Right lobe of liver (tissue), 4 donors: ENCODE measurements at regions not wholly inside any gene's neighbourhood (a gene's known extent, or its start where the extent isn't known, plus 50 kb on each side); places are given as distances from the start of the nearest gene placed in this dataset.

Experiments used
- CTCF ChIP-seq, 4 donors: fragments of 200-600 bp in 3 of 4; fragments of 450-650 bp in 1 of 4; IDR thresholded peaks; one replicate each; pipeline versions ENCODE4 v1.5.1 to v1.8.0; 2016 to 2022; ENCODE audit warnings: antibody characterized with exemption in 4 of 4, mild to moderate bottlenecking in 2 of 4
- POLR2A ChIP-seq: fragments of 450-650 bp; IDR thresholded peaks from one replicate; pipeline ENCODE4 v1.6.1; 2017; ENCODE audit warnings: antibody characterized with exemption, mild to moderate bottlenecking
- donor health status: DM: no; HTN: no; CAD: no.
- donor health status: DM: no; HTN: no; CAD: no.
- donor health status: DM: no; HTN: yes; CAD: no.

GRCh38 chr12:90274407-90274806 is 565.8 kb upstream of the ATP2B1 start:
- TF ChIP-seq CTCF (IDR thresholded peaks at IDR 0.05) (no peak), POLR2A (no peak)
